GM19035 (cell line): ENCODE measurements at regions not wholly inside any gene's neighbourhood (a gene's known extent, or its start where the extent isn't known, plus 50 kb on each side); places are given as distances from the start of the nearest gene placed in this dataset.
"Not testable (repeated sequence)": the region's sequence is repeated elsewhere in the genome, so short reads cannot be mapped to it uniquely, and the experiment has no call there.

Experiments used
- ATAC-seq: cut with Tn5 transposase; IDR thresholded peaks from one replicate; pipeline ENCODE4 v1.9.1; 2021; ENCODE audit not compliant: unreplicated experiment

- no peak for ATAC-seq
Measured at GRCh38 chr5:136629125-136629792, 263.9 kb upstream of the TRPC7 start.

- no peak for ATAC-seq
Measured at GRCh38 chr5:136626531-136626930, 261.2 kb upstream of the TRPC7 start.

- no peak for ATAC-seq
Measured at GRCh38 chr5:136622747-136623146, 257.4 kb upstream of the TRPC7 start.

DNA sequence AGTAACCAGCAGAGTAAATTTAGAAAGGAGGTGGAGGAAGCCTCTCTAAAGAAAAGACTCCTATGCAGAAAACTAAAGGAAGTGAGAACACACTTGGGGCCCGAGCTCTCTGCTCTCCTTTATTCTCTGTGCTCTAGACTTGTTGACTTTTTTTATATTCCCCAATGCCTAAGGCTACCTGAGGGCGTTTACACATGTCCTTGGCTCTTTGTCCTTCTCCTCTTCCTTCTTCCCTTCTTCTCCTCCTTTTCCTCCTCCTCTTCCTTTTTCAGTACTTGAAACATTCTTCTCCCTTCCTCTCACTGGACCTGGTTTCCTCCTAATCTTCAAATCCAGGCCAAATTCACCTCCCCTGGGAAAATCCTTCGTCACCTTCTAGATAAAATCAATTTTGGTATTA, 256.4 kb upstream of the TRPC7 start:
- ATAC-seq, result no peak

- no peak for ATAC-seq
Measured at GRCh38 chr5:136620621-136621020, 255.3 kb upstream of the TRPC7 start.

DNA sequence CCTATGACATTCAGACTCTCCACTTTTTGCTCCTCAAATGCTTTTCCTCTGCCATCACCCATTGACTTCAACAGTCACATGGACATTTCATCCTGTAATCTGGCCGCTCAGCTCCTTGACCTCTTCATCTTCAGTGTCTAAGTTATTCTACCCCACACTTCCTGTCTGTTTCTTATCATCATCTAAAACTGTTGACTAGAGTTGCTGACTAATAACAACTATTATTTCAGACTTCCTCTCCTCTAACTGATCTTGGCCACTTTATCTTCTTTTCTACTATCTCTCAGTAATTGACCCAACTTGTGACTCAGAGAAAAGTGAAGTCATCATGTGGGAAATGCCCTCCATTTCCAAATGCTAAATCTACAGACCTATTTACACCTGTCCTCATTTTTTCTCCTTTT, 254.7 kb upstream of the TRPC7 start:
- no peak for ATAC-seq

DNA sequence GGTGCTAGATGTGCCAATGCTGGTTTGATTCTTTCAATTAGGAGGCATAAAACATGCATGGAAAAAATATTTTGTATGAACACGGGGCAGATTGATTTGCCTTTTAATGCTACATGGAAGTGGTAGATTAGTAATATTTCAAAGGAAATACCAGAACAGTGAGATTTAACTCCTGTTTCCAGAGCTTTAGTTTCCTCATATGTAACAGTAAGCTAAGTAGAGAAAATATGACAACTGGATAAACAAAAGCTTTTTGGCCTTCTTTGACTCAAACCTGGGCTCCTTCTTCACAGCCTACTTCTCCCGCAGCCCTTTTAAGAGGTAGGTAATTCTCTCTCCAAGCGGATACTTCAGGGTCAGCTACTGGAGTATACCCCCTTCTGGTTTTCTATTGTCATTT, 254.2 kb upstream of the TRPC7 start:
- ATAC-seq, result no peak

GRCh38 chr5:136615251-136616119, 250.1 kb upstream of the TRPC7 start:
- ATAC-seq, result no peak

GRCh38 chr5:136613230-136613629, 247.9 kb upstream of the TRPC7 start:
- no peak for ATAC-seq

- no peak for ATAC-seq
Measured at GRCh38 chr5:136605638-136606037, 240.3 kb upstream of the TRPC7 start.

DNA sequence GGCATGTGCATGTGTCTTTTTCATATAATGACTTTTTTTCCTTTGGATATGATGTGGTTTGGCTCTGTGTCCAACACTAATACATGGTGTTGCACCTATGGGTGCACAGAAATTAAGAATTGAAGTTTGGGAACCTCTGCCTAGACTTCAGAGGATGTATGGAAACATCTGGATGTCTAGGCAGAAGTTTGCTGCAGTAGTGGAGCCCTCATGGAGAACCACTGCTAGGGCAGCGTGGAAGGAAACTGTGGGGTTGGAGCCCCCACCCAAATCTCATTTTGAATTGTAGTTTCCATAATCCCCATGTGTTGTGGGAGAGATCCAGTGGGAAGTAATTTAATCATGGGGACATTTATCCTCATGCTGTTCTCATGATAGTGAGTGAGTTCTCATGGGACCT, 235.0 kb upstream of the TRPC7 start:
- no peak for ATAC-seq

- ATAC-seq, result no peak
Measured at GRCh38 chr5:136598802-136599404, 233.6 kb upstream of the TRPC7 start.

DNA sequence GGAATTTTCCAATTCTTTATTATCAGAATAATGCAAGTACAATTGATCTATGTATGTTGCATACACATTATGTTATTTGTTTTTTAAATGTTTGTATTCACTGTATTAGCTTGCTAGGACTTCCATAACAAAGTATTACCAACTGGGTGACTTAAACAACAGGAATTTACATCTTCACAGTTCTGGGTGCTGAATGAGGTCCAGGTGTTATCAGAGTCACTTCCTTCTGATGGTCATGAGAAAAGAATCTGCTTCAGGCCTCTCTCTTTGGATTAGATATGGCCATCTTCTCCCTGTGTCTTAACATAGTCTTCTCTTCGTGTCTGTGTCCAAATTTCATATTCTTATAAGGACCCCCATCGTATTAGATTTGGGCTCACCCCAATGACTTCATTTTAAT, 229.1 kb upstream of the TRPC7 start:
- ATAC-seq, result no peak

DNA sequence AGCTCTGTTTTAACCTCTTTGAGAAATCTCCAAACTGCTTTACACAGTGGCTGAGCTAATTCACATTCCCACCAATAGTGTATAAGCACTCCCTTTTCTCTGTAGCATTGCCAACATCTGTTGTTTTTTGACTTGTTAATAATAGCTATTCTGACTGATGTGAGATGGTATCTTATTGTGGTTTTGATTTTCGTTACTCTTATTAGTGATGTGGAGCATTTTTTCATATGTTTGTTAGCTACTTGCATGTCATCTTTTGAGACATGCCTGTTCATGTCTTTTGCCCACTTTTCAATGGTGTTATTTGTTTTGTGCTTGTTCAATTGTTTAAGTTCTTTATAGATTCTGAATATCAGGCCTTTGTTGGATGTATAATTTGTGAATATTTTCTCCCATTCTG, 225.2 kb upstream of the TRPC7 start:
- ATAC-seq, result no peak

- ATAC-seq, result no peak
Measured at GRCh38 chr5:136586196-136586595, 220.9 kb upstream of the TRPC7 start.

GRCh38 chr5:136584474-136584873, 219.1 kb upstream of the TRPC7 start:
- no peak for ATAC-seq

GRCh38 chr5:136579238-136579637, 213.9 kb upstream of the TRPC7 start:
- no peak for ATAC-seq

GRCh38 chr5:136569875-136570274, 204.5 kb upstream of the TRPC7 start:
- ATAC-seq, result not testable (repeated sequence)

DNA sequence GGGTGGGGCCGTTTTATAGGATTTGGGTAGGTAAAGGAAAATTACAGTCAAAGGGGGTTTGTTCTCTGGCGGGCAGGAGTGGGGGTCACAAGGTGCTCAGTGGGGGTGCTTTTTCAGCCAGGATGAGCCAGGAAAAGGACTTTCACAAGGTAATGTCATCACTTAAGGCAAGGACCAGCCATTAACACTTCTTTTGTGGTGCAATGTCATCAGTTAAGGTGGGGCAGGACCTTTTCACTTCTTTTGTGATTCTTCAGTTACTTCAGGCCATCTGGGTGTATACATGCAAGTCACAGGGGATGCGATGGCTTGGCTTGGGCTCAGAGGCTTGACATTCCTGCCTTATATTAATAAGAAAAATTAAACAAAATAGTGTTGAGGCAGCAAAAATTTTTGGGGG, 200.1 kb upstream of the TRPC7 start:
- ATAC-seq, result not testable (repeated sequence)

DNA sequence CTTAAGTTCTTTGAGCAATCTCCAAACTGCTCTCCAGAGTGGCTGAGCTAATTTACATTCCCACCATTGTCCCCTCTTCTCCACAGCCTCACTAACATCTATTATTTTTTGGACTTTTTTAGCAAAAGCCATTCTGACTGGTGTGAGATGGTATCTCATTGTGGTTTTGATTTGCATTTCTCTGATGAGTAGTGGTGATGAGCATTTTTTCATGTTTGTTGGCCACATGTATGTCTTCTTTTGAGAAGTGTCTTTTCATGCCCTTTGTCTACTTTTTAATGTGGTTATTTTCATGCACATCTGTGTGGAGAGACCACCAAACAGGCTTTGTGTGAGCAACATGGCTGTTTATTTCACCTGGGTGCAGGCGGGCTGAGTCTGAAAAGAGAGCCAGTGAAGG, 199.7 kb upstream of the TRPC7 start:
- ATAC-seq, result not testable (repeated sequence)

DNA sequence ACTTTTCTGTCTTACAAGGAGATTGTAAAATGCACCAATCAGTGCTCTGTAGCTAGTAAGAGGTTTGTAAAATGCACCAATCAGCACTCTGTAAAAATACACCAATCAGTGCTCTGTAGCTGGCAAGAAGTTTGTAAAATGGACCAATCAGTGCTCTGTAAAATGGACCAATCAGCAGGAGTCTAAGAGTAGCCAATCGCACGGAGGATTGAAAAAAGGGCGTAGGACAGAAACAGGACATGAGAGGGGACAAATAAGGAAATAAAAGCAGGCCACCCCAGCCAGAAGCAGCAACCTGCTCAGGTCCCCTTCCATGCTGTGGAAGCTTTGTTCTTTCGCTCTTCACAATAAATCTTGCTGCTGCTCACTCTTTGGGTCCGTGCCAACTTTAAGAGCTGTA, 199.1 kb upstream of the TRPC7 start:
- ATAC-seq, result not testable (repeated sequence)

DNA sequence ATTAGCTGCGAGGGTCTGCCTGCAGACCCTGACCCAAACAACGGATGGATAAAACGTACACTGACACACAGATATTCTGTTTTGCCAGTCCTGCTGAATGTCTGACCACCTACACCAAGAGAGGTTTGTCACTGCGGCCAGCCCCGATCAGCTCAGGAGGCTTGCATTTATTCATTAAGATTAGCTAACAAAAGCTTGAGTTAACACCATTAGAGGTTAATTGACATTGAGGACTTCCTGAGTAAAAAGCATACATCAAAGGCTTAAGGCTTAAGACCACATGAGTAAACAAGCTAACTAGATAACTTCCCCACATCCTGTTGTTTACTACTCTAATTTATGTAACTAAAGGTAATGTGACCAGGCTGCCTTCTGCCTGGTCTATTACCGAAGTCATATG, 198.1 kb upstream of the TRPC7 start:
- no peak for ATAC-seq
